ENCODE measurements at regions not wholly inside any gene's neighbourhood (a gene's known extent, or its start where the extent isn't known, plus 50 kb on each side); places are given as distances from the start of the nearest gene placed in this dataset.

DNA sequence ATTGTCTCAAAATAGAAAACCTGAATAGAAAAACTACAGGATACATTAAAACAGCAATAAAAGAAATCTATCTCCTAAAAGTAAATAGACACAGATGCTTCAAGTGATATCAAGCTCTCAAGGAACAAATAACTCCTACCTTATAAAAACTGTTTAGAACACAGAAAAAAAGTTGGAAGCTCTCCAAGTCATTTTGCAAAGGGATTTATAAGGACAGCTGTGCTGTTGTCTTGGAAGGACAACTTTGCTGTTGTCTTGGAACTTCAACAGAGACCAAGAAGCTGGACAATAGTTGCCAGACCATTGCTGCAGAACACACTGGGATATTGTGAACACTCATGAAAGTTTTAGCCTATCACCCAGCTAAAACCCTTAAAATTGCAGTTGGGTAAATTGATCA is 780.7 kb downstream of the FLRT2 start:
- Histone ChIP-seq H3K27ac (no peak overlapping the region), H3K36me3 (no peaks in the 10 kb centered on the region), H3K9me3 (no peaks in the 10 kb centered on the region), H3K9ac (ENCODE audit: low read depth in 2 of 2, low read length in 2 of 2) (no peak overlapping the region), H3K27me3 (no peaks in the 10 kb centered on the region), H3K4me3 (no peak overlapping the region), H3K4me1 (no peaks in the 10 kb centered on the region)
- TF ChIP-seq, protein P1, sequence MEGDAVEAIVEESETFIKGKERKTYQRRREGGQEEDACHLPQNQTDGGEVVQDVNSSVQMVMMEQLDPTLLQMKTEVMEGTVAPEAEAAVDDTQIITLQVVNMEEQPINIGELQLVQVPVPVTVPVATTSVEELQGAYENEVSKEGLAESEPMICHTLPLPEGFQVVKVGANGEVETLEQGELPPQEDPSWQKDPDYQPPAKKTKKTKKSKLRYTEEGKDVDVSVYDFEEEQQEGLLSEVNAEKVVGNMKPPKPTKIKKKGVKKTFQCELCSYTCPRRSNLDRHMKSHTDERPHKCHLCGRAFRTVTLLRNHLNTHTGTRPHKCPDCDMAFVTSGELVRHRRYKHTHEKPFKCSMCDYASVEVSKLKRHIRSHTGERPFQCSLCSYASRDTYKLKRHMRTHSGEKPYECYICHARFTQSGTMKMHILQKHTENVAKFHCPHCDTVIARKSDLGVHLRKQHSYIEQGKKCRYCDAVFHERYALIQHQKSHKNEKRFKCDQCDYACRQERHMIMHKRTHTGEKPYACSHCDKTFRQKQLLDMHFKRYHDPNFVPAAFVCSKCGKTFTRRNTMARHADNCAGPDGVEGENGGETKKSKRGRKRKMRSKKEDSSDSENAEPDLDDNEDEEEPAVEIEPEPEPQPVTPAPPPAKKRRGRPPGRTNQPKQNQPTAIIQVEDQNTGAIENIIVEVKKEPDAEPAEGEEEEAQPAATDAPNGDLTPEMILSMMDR (IDR thresholded peaks at IDR 0.05) = no peak
- DNase-seq = no peak
- intact Hi-C loops (cut with DNase I) = no loop called here

GRCh38 chr14:86310148-86310547 is 780.2 kb downstream of the FLRT2 start:
- Histone ChIP-seq H3K9ac (ENCODE audit: low read depth in 2 of 2, low read length in 2 of 2) (no peak overlapping the region), H3K27ac (no peak overlapping the region), H3K27me3 (no peaks in the 10 kb centered on the region), H3K36me3 (no peaks in the 10 kb centered on the region), H3K9me3 (no peaks in the 10 kb centered on the region), H3K4me1 (no peaks in the 10 kb centered on the region), H3K4me3 (no peak overlapping the region)
- no peak for DNase-seq
- TF ChIP-seq, protein P1 (IDR thresholded peaks at IDR 0.05) = no peak
- intact Hi-C loops (cut with DNase I) = no loop called here

GRCh38 chr14:86305058-86305457 is 775.1 kb downstream of the FLRT2 start:
- Histone ChIP-seq H3K9ac (ENCODE audit: low read depth in 2 of 2, low read length in 2 of 2) (no peak overlapping the region), H3K27me3 (no peaks in the 10 kb centered on the region), H3K27ac (no peak overlapping the region), H3K9me3 (no peaks in the 10 kb centered on the region), H3K4me1 (no peaks in the 10 kb centered on the region), H3K36me3 (no peaks in the 10 kb centered on the region), H3K4me3 (no peak overlapping the region)
- intact Hi-C loops (cut with DNase I) = no loop called here
- no peak for DNase-seq
- TF ChIP-seq, protein P1 (IDR thresholded peaks at IDR 0.05) = no peak

GRCh38 chr14:86299994-86300393 is 770.0 kb downstream of the FLRT2 start:
- TF ChIP-seq, protein P1 (IDR thresholded peaks at IDR 0.05) = no peak
- DNase-seq = no peak
- H3K4me1 ChIP-seq = no peaks in the 10 kb centered on the region
- no peaks in the 10 kb centered on the region for H3K9me3 ChIP-seq
- no peak overlapping the region for H3K9ac ChIP-seq (ENCODE audit: low read depth in 2 of 2, low read length in 2 of 2)
- intact Hi-C loops (cut with DNase I) = loop anchor here (5.0 kb wide), 1 partner anchor 52 kb away; no protein-coding TSS in a partner anchor
- H3K27me3 ChIP-seq = no peaks in the 10 kb centered on the region
- H3K4me3 ChIP-seq = no peak overlapping the region
- no peaks in the 10 kb centered on the region for H3K36me3 ChIP-seq
- H3K27ac ChIP-seq = no peak overlapping the region

- TF ChIP-seq, protein P1 (IDR thresholded peaks at IDR 0.05) = no peak
- no peak overlapping the region for H3K4me3 ChIP-seq
- no peak overlapping the region for H3K9ac ChIP-seq (ENCODE audit: low read depth in 2 of 2, low read length in 2 of 2)
- H3K9me3 ChIP-seq = no peaks in the 10 kb centered on the region
- DNase-seq = no peak
- no peaks in the 10 kb centered on the region for H3K36me3 ChIP-seq
- intact Hi-C loops (cut with DNase I) = no loop called here
- H3K27ac ChIP-seq = no peak overlapping the region
- H3K4me1 ChIP-seq = no peaks in the 10 kb centered on the region
- no peaks in the 10 kb centered on the region for H3K27me3 ChIP-seq
Measured at GRCh38 chr14:86296173-86296572, 766.2 kb downstream of the FLRT2 start.

- H3K9ac ChIP-seq (ENCODE audit: low read depth in 2 of 2, low read length in 2 of 2) = no peak overlapping the region
- intact Hi-C loops (cut with DNase I) = no loop called here
- H3K9me3 ChIP-seq = no peaks in the 10 kb centered on the region
- H3K27me3 ChIP-seq = no peaks in the 10 kb centered on the region
- no peak for DNase-seq
- no peaks in the 10 kb centered on the region for H3K4me1 ChIP-seq
- H3K36me3 ChIP-seq = no peaks in the 10 kb centered on the region
- no peak overlapping the region for H3K27ac ChIP-seq
- no peak overlapping the region for H3K4me3 ChIP-seq
- TF ChIP-seq, protein P1 (IDR thresholded peaks at IDR 0.05) = no peak
Measured at GRCh38 chr14:86288336-86288735, 758.4 kb downstream of the FLRT2 start.

All from colonic mucosa (tissue), 4 donors.